Pons (tissue), 1 donor: ENCODE measurements at regions not wholly inside any gene's neighbourhood (a gene's known extent, or its start where the extent isn't known, plus 50 kb on each side); places are given as distances from the start of the nearest gene placed in this dataset.
A peak's percentile ranks its signal among the peaks of the same experiment; 100 is the strongest.

ENCODE experiments used
- DNase-seq: peaks from one replicate; pipeline ENCODE4 v3.0.0-alpha.2; 2016; ENCODE audit warnings: low spot score

DNA sequence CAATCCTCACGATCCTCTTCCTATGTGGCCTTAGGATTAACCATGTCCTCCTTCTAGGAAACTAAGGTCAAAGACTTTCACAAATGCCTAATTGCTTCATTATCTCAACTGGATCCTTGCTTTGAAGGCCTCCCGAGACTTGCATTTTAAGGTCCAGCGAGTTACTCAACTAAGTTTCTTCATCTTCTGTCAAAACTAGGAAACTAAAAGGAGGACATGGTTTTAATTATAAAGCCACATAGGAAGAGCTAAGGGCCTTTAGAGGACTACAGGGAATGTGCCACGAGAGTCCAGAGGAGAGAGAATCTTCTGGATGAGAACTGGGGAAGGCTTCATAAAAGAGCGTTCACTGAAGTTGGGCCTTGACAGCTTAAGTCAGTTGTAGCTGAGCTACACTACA lies 87.8 kb upstream of the LPP start:
- no peak for DNase-seq

GRCh38 chr3:188067932-188068331 lies 86.0 kb upstream of the LPP start:
- no peak for DNase-seq

DNA sequence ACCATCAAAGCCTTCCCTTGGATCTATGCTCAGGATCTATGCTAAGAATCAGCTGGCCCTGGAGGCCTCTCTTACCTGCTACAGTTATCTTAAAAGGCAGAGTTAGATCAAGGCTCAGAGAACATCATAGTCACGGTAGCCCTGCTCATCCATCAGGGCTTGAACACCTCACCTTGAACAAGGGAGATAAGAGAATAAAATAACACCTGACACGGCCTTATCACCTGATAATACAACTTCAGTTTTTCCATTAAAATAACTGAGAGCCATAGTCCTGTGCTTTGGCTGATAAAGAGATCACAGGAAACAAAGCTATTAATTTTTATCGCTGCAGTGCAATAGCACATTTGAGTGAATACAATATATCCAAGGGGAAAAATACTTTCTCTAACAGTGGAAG lies 85.6 kb upstream of the LPP start:
- DNase-seq, result no peak

DNA sequence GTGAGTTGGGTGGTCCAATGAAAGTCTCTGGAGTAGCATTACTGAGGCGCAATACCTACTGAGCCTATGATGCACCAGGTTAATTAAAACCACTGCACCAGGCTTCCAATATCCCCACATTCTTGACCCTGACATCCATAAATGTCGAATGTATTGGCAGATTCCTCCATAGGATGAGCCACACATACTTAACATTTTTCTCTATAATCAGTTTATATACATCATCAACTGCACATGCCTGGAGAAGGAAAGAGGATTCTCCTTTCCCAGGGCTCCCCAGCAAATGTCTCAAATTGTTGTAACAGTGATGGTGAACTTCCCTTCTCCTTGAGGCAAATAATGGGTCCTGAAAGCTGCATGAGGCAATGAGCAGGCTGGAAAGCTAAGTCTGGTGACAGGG lies 82.3 kb upstream of the LPP start:
- DNase-seq, result no peak

- peak; percentile 62 for DNase-seq
Measured at GRCh38 chr3:188076176-188076575, 77.8 kb upstream of the LPP start.

DNA sequence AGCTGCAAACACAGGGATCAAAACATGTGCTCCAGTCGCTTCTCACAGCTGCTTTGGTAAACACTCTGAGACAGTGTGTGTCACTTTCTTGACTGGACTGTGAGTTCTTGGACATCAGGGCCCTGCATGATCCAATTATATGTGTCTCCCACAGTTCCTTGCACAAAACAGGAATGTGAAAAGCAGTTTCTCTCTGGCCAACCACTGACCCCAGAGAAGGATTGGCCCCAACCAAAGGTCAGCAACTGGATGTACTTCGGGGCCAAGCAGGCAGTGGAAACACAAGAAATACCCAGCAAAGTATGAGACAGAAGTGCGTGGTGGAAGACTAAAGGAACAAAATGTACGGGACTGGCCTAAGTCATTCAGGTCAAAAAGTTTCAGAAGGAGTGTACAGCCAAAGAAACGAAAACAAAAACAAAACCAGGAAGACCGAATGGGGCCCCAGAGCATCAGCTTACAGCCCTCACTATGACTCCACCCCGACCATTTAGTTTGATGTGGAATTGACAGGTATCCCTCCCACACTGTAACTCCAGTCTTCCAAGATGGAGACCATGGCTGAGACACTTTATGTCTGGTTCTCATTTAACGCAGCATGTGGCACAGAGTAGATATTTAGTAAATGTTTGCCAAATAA lies 76.7 kb upstream of the LPP start:
- DNase-seq, result no peak

DNA sequence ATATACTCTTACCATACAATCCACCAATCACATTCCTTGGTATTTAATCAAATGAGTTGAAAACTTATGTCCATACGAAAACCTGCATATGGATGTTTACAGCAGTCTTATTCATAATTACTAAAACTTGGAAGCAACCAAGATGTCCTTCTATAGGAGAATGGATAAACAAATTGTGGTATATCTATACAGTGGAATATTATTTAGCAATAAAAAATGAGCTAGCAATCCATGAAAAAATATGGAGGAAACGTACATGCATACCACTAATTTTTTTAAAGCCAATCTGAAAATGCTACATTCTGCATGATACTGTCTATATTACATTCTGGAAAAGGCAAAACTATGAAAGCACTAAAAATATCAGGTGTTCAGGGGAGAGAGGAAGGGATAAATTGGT lies 73.9 kb upstream of the LPP start:
- DNase-seq, result no peak

DNA sequence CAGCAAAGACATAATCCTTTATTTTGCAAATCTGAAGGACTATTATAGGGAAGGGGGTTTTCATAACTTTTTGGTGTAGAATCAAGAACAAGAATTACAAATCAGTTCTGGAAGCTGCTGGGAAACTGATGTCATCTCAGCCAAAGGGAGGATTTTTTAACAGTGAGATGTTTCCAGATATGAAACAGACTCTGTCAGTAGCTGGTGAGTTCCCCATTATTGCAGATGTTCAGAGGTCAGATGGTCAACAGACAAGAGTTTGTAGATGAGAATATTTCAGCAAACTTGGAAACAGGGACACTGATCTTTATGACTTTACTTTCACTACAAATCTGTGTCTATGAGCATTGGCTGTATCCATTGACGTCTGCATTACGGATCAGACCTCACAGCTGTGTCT lies 71.9 kb upstream of the LPP start:
- no peak for DNase-seq

GRCh38 chr3:188082450-188082849 lies 71.5 kb upstream of the LPP start:
- no peak for DNase-seq

GRCh38 chr3:188083011-188083410 lies 70.9 kb upstream of the LPP start:
- no peak for DNase-seq

DNA sequence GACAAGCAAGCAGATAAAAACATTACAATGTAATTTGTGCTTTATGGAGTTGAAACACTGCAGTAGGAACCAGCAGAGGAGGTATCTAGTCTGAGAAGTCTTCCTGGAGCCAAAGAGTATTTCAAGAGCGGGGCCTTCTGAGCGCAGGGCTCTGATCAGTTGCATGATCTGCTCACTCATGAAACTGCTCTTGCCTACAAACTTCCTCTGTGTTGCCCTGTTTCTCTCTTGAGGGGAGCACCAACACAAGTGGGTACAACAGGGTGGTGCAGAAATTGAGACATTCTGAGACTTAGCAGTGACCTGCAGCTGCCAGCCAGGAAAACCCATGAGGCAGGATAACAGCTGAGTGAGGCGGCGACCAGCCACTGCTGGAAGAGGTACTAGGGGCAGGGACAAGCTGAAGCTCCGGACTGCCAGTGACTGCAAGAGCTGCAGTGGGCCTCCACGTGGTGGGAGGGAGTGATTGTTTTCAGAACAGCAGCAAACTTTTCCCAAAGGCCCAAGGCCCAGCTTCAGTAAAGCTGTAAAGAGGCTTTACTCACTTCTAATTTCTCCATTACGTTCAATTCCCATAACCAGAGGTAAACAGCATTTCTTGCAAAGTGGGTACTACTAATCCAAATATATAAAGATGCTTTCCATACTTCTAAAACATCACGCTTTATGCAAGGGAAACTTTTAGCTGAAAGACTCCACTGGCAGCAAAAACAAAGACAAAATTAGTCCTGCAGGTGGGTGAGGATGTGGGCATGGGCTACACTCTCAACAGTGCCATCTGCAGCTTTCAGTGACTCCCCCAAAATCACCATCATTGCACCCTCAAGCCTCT lies 69.0 kb upstream of the LPP start:
- DNase-seq, result no peak

- DNase-seq, result no peak
Measured at GRCh38 chr3:188085584-188086560, 68.1 kb upstream of the LPP start.

DNA sequence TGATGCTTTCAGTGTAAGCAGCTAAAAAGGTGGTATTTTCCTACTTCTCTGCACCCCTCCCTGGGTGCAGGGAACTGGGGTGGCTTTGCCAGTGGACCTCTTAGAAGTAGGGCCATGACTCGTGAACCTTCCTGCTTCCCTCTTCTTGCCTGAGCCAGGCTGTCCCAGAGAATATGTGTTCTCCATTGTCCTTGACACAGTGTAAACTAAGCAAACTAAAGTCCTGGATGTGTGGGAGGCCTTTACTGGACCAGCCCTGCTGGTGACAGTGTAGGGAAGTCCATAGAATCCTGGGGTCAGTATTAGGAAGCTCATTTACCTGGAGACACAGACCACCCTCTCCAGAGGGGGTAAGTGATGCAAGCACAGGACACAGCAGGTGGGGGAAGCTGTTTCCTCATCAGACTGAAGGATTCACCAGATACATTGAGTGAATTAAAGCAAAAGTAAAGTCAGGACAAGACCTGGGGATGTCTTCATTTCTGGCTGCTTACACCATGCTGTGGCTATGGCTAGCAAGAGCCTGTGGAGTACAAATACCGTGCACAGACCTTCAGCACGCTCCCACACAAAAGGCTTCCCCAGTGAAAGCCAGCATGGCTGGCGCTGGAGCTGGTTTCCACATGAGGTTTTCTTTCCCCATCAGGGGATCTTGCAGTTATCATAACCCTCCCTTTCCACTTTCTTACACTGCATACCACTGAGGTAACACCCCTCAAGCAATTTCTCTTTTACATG lies 64.8 kb upstream of the LPP start:
- no peak for DNase-seq

- no peak for DNase-seq
Measured at GRCh38 chr3:188090620-188091309, 63.2 kb upstream of the LPP start.

- DNase-seq, result no peak
Measured at GRCh38 chr3:188091746-188092145, 62.2 kb upstream of the LPP start.

DNA sequence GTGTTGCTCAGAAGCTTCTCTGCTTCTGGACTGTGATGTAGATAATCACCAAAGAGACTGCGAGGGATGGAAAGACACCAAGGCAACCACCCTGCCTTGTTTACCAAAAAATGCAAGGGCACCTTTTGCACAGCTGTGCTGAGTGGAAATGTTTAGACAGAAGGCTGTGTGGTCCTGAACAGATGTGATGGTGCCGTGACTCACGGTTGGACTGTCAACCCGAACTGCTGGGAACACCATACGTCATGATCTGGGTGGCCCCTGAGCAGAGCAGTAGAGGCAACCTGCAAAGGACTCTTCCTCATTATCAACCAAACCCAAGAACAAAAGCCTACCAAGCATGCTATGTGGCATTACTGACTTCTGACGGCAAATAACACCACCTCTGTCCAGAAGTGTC lies 61.3 kb upstream of the LPP start:
- DNase-seq, result no peak

DNA sequence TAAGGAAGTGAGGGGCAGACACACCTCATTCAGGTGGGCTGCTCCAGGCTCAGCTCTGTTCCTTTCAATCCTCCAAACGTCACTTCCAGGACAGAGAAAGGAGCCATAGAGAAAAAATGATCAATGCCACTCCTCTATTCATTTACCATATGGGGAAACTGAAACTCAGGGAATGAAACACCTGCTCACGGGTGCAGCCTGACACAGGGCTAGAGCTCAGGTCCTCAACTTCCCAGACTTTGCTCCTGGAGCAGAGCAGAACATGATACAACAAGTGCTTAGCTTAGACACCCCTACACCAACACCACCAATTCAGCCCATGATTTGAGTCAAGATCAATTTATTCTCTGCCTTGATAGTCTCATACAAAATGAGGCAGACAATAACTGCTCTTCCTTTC lies 58.5 kb upstream of the LPP start:
- no peak for DNase-seq

GRCh38 chr3:188097791-188098190 lies 56.2 kb upstream of the LPP start:
- DNase-seq, result peak; percentile 85

- DNase-seq, result no peak
Measured at GRCh38 chr3:188099907-188100306, 54.0 kb upstream of the LPP start.

DNA sequence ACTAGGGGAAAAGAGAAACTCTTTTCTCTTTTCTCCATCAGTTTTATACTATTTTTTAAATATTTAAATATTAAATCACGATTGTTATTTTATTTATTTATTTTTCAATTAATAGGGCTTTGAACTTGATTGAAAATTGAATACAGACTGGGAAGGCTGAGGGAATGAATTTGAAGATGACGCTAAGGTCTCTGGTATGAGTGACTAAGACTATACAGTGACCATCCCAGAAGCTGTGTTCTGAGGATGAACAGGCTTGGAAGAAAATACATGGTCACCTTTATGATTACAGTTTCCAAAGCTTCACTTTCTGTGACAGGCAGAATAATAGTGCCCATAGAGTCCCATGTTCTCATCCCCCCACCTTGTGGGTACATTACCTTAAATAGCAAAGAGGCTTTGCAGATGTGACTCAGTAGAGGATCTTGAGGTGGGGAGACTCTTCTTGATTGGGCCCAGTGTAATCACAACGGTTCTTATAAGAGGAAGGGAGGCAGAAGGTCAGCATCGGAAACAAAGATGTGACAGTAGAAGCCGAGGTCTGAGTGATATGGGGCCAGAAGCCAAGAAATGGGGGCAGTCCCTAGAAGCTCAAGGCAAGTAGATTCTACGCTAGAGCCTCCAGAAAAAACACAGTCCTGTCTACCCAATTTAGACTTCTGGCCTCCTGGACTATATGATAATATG lies 51.0 kb upstream of the LPP start:
- no peak for DNase-seq

- DNase-seq, result no peak
Measured at GRCh38 chr3:188104050-188104449, 49.9 kb upstream of the LPP start.
